IPS DF 19.7 (cell line): ENCODE measurements at regions not wholly inside any gene's neighbourhood (a gene's known extent, or its start where the extent isn't known, plus 50 kb on each side); places are given as distances from the start of the nearest gene placed in this dataset.
A peak's percentile ranks its signal among the peaks of the same experiment; 100 is the strongest.
"Not testable (repeated sequence)": the region's sequence is repeated elsewhere in the genome, so short reads cannot be mapped to it uniquely, and the experiment has no call there.

Experiments used
- DNase-seq: peaks from one replicate; pipeline ENCODE4 v3.0.0-alpha.2; 2013; ENCODE audit warnings: low read depth, low spot score

DNA sequence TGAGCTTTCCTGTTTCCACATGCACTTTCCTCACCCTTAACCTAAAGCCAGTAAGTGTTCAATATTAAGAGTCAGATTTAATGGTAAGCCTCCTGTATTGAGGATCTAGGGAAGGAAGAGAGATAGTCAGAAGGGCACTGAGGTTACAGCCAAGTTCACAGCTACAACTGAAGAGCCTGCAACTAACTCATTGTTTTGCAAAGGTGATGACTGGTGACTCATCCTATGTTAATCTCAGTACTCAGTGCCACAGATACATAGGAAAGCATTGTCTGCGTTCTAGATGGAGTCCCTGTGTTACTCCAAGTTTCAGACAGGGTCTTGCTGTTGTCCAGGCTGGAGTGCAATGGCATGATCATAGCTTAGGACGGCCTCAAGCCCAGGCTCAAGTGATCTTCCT, 157.0 kb upstream of the RBM19 start:
- peak; percentile 71 for DNase-seq

- DNase-seq = no peak
These were observed 155.9 kb upstream of the RBM19 start for GRCh38 chr12:114122016-114122415.

DNA sequence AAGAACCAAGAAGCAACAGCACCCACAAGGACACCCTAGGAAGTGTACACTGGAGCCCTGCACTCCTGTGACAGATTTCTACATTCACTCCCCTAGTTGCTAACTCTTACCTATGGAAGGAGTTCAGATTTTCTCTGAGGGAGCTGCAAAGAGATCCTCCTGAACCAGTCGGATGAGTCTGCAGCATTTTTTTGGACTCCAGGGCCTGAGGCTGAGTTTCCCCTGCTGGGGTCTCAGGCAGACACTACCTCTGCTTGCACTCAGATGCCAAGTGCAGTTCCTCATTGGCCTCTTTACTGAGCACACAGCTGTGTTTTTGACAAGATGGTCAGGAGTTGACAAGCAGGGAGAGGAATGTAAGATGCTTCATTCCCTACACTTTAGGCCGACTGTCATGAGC, 153.2 kb upstream of the RBM19 start:
- DNase-seq = no peak

DNA sequence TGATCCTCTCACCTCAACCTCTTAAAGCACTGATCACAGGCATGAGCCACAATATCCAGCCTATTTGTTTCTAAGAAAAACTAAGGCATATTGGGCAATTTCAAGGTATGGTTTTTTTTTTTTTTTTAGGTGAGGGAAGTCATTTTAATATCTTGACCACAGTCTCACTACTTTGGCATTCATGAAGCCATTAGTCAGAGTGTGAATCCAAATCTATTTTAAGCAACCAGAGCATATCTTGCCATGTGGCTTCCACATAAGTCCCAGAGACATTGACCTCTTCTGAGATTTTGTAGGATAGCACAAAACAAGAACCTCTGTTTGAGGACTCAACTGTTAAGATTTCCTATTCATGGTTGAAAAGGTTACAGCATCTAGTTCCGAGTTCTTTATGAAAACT, 130.3 kb upstream of the RBM19 start:
- DNase-seq = no peak

DNA sequence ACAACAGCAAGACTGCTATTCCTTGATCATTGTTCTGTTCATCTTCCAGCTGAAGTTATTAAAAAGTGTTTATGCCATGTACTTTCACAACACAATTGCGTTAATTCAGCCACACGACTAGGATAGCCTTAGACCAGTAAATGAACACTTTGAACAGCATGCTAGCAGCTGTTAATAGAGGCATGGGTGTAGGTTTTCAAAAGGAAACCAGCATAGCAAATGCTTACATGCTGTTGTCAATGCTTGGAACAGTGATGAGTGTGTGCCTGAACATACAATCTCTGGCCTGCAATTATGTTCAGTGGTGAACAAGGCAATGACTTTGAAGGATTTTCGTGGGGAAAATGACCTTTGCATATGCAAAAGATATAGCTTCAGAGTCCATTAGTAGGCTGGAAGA, 127.4 kb upstream of the RBM19 start:
- DNase-seq = no peak

- DNase-seq = no peak
These were observed 126.9 kb upstream of the RBM19 start for GRCh38 chr12:114092981-114093380.

DNA sequence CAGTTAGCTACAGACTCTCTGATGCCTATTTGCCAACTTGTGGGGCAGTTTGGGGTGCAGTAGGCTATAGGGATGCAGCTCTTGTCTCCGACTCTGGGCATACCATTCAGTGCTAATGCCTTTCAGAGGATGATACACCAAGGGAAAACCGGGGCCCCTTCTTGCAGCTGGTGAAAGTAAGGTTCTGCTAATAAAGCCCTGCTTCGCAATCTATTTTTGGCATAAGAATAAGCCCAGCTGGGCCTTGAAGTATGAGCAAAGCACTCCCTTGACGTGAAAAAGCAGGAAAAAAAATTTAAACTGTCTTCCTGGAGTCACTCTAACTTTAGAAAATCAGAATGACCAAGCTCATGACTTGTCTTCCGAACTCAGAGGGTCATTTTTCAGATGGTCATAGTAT, 124.1 kb upstream of the RBM19 start:
- no peak for DNase-seq

- no peak for DNase-seq
These were observed 107.0 kb upstream of the RBM19 start for GRCh38 chr12:114073076-114073475.

DNA sequence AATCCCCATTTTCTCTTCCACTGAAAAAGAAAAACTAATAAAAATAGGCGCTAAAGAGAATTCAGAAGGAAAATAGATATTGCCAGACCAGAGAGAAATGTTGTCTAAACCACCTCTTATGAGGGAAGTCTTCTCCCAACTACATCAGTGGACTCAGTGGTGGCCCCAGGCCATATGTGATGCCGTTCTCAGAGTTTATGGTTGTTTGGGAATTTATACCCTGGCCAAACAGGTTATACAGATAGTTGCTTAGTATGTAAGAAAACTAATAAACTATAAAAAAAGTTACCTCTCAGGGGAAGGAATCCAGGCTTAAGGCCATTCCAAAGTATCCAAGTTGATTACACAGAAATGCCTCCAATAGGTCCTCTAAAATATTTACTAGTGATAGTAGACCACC, 103.4 kb upstream of the RBM19 start:
- no peak for DNase-seq

DNA sequence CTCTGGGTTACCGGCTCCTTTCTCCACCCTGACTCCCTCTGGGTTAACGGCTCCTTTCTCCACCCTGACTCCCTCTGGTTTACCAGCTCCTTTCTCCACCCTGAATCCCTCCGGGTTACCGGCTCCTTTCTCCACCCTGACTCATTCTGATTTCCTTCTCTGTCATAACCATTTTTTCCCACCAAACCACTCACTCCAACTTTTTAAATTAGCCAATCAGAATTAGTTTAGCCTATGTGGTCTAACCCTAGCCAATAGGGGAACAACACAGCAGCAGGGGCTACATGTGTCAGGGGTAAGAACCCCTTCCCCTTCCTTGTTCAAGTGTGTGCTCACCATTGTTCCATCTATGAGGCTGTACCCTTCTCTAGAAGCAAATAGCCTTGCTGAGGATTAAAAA, 98.4 kb upstream of the RBM19 start:
- DNase-seq = no peak

DNA sequence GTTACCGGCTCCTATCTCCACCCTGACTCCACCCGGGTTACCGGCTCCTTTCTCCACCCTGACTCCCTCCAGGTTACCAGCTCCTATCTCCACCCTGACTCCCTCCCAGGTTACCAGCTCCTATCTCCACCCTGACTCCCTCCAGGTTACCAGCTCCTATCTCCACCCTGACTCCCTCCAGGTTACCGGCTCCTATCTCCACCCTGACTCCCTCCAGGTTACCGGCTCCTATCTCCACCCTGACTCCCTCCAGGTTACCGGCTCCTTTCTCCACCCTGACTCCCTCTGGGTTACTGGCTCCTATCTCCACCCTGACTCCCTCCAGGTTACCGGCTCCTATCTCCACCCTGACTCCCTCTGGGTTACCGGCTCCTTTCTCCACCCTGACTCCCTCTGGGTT, 97.9 kb upstream of the RBM19 start:
- not testable (repeated sequence) for DNase-seq

GRCh38 chr12:114063435-114063834, 97.3 kb upstream of the RBM19 start:
- no peak for DNase-seq

GRCh38 chr12:114056351-114056750, 90.2 kb upstream of the RBM19 start:
- not testable (repeated sequence) for DNase-seq

- no peak for DNase-seq
These were observed 88.9 kb upstream of the RBM19 start for GRCh38 chr12:114054982-114055381.

GRCh38 chr12:114046236-114046998, 80.3 kb upstream of the RBM19 start:
- no peak for DNase-seq

DNA sequence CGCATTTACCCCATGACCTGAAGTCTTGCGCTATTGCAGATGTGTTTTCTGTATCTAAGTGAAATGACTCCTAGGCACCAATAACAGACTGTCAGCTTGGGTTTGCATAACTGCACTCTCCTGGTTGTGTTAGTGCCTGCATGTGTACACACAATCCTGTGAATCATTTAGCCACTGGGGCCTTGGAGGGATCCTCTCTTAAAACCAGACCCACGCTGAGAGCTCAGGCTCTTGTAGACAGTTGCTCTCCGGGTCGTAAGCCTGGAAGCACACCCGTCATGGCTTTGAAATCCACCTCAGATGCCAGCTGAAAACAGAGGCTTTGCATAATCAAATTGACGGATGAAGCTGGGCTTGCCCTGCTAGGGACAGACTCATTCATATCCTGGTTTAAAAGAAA, 79.2 kb upstream of the RBM19 start:
- no peak for DNase-seq

GRCh38 chr12:114041590-114041989, 75.5 kb upstream of the RBM19 start:
- no peak for DNase-seq

GRCh38 chr12:114041136-114041535, 75.0 kb upstream of the RBM19 start:
- no peak for DNase-seq

- no peak for DNase-seq
These were observed 72.8 kb upstream of the RBM19 start for GRCh38 chr12:114038962-114039361.

DNA sequence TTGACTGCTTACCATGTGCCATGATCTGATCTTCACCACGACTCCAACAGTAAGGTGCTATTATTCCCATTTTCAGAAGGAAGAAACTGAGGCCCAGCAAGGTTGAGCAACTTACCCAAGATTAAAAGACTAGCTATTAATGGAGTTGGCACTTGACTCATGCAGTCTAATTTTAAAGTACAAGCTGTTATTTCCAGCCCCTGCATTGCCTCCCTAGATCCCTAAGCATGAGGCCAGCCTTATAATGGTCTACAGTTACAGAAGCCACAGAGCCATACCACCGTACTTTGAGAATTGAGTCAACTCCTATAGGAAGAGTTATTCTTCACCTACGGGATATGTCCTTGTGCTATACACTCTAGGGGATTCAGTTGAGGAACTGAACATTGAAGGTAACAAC, 66.7 kb upstream of the RBM19 start:
- DNase-seq = no peak

GRCh38 chr12:114030451-114030850, 64.3 kb upstream of the RBM19 start:
- no peak for DNase-seq

DNA sequence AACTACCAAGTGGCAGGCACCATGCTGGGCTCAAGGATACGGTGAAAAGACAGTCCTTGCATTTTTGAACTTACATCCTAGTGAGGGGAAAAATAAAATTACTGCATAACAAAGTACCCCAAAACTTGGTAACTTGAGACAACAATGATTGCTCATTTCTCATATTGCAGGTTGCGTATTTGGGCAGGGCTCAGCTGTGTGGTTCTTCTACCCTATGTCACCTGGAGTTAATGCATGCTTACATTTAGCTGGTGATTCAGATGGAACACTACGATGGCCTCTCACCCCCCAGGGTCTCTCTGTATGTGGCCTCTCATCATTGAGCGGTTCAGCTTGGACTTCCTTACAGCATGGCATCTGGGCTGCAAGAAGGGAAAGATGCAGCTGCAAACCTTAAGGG, 60.7 kb upstream of the RBM19 start:
- DNase-seq = no peak

DNA sequence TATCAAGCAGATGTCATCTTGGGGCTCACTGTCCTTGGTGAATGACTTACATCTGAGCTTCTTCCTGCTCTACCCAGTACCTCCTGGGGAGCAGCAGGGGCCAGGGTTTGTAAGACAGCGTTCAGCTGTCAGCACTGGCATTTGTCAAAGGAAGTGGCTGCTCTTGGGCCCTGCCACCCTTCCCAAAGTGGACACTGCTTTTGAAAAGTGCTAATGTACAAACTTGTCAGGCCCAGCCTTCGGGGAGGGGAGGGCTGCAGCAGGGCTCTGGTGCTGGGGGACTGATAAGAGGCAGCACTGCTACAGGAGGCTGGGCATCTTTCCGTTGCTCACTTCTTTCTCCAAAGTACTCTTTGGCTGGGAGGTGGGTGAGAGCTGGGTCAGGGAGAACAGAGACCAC, 59.8 kb upstream of the RBM19 start:
- no peak for DNase-seq

DNA sequence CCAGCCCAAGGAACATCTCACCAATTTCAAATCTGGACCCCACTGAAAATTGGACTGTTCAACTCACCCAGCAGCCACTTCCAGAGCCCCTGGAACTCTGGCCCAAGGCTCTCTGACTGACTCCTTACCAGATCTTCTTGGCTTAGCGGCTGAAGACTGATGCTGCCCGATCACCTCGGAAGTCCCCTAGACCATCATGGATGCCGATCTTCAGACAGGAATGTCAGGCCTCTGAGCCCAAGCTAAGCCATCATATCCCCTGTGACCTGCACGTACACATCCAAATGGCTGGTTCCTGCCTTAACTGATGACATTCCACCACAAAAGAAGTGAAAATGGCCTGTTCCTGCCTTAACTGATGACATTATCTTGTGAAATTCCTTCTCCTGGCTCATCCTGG, 56.0 kb upstream of the RBM19 start:
- not testable (repeated sequence) for DNase-seq
